Colonic mucosa (tissue), 4 donors: ENCODE measurements at regions not wholly inside any gene's neighbourhood (a gene's known extent, or its start where the extent isn't known, plus 50 kb on each side); places are given as distances from the start of the nearest gene placed in this dataset.

Experiments used
- DNase-seq: peaks from one replicate; pipeline ENCODE4 v3.0.0-alpha.2; 2020
- H3K27ac ChIP-seq: fragments of 200-600 bp; one replicate; pipeline ENCODE4 v1.8.0; 2021
- H3K27me3 ChIP-seq: fragments of 200-600 bp; one replicate; pipeline ENCODE4 v1.8.0; 2021
- H3K36me3 ChIP-seq: fragments of 200-600 bp; one replicate; pipeline ENCODE4 v1.8.0; 2021
- H3K4me1 ChIP-seq: fragments of 200-600 bp; one replicate; pipeline ENCODE4 v1.8.0; 2021; ENCODE audit warnings: mild to moderate bottlenecking
- H3K4me3 ChIP-seq: fragments of 200-600 bp; one replicate; pipeline ENCODE4 v1.8.0; 2021
- H3K9ac ChIP-seq, 2 donors: one replicate each; pipeline ENCODE4 v1.7.0; 2013; ENCODE audit warnings: control low read depth in 2 of 2, low read depth in 2 of 2, low read length in 2 of 2
- H3K9me3 ChIP-seq: fragments of 200-600 bp; one replicate; pipeline ENCODE4 v1.8.0; 2021
- intact Hi-C: fragments of 100-400 bp; cut with DNase I; formaldehyde crosslinking; loops from one replicate; pipeline ENCODE4 v1.14.1; 2022
- TF ChIP-seq, protein P1 (sequence below): fragments of 200-600 bp; IDR thresholded peaks from one replicate; pipeline ENCODE4 v1.8.0; 2022; ENCODE audit warnings: antibody characterized with exemption, mild to moderate bottlenecking
- donor health status: healthy.
- donor health status: DM: no; HTN: no; CAD: no.
- donor health status: DM: no; HTN: no; CAD: no.

DNA sequence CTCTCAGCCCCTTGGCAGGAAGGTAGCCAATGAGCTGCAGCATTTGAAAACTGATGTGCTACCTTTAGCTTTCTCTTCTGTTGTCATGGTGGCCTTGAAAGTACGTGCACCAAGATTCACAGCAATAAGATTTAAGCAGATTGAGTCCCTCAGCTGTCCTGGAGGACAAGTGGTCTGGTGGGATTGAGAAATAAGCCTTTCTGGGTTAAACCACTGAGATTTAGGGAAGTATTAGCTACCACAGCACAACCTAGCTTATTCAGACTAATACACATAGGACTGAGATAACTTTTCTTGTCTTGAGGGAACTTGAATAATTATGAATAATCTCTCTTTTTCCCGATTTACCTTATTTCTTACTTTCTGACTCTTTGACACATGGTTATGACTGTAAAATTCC, 324.0 kb downstream of the PTEN start:
- TF ChIP-seq, protein P1, sequence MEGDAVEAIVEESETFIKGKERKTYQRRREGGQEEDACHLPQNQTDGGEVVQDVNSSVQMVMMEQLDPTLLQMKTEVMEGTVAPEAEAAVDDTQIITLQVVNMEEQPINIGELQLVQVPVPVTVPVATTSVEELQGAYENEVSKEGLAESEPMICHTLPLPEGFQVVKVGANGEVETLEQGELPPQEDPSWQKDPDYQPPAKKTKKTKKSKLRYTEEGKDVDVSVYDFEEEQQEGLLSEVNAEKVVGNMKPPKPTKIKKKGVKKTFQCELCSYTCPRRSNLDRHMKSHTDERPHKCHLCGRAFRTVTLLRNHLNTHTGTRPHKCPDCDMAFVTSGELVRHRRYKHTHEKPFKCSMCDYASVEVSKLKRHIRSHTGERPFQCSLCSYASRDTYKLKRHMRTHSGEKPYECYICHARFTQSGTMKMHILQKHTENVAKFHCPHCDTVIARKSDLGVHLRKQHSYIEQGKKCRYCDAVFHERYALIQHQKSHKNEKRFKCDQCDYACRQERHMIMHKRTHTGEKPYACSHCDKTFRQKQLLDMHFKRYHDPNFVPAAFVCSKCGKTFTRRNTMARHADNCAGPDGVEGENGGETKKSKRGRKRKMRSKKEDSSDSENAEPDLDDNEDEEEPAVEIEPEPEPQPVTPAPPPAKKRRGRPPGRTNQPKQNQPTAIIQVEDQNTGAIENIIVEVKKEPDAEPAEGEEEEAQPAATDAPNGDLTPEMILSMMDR, result no peak
- intact Hi-C loops, result no loop called here

DNA sequence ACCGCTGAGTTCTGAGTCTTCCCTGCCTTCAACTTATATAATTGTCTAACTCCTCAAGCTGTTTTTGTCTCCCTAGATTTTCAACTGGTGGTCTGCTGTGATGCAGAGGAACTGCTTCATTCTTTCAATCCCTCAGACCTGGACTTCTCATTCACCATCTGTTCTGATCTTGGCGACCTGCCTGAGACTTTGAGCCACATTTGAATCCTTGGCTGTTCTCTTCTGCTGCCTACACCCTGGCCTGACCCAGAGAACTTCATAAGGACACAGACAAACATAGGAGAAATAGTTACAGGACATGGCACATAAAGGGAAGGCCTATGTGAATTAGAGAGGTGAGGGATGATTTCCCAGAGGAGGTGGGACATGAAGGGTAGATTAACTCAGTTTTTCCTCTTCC, 326.7 kb downstream of the PTEN start:
- no peak for DNase-seq
- Histone ChIP-seq H3K9ac (no peak overlapping the region), H3K4me1 (no peaks in the 10 kb centered on the region), H3K9me3 (no peaks in the 10 kb centered on the region), H3K27ac (no peak overlapping the region), H3K27me3 (no peaks in the 10 kb centered on the region), H3K36me3 (no peaks in the 10 kb centered on the region), H3K4me3 (no peak overlapping the region)
- TF ChIP-seq, protein P1, result no peak
- intact Hi-C loops, result no loop called here

More for the DNA sequence above, 324.0 kb downstream of the PTEN start:
- Histone ChIP-seq H3K9ac (no peak overlapping the region), H3K4me3 (no peak overlapping the region), H3K4me1 (no peaks in the 10 kb centered on the region), H3K27ac (no peak overlapping the region), H3K36me3 (no peaks in the 10 kb centered on the region), H3K9me3 (no peaks in the 10 kb centered on the region), H3K27me3 (no peaks in the 10 kb centered on the region)
- DNase-seq, result no peak

DNA sequence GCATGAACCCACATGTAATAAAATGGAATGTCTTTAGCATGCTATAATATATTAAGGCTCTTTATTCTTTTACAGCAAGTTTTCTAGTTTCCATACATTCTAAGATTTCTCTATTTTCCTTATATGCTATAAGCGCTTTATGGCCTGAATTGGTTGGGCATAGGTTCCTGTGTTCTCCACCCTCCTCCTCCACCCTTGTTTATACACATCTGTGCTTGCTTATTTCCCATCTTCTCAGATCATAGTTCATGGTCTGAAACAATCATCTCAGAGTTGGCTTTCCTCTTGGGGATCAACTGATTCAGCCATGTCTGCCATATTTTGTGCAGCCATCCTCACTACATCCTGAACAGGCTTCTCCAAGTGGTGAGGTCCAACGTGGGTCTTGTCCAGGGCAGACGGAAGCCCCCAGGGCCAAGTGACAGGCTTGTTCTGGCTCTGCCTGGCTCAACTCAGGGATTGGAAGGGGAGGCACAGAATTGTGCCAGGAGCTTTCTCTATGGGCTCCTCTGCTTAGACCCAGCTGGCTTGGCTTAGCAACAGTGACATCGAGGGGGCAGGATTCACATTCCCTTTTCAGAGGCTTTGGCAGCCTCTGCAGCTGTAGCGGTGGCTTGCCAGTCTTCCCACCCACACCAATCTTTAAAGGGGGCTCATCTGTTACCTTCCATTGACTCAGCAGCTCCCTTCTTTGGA, 327.3 kb downstream of the PTEN start:
- DNase-seq, result no peak
- Histone ChIP-seq H3K27me3 (no peaks in the 10 kb centered on the region), H3K9me3 (no peaks in the 10 kb centered on the region), H3K36me3 (no peaks in the 10 kb centered on the region), H3K9ac (no peak overlapping the region), H3K4me3 (no peak overlapping the region), H3K27ac (no peak overlapping the region), H3K4me1 (no peaks in the 10 kb centered on the region)
- intact Hi-C loops, result no loop called here
- TF ChIP-seq, protein P1, result no peak

DNA sequence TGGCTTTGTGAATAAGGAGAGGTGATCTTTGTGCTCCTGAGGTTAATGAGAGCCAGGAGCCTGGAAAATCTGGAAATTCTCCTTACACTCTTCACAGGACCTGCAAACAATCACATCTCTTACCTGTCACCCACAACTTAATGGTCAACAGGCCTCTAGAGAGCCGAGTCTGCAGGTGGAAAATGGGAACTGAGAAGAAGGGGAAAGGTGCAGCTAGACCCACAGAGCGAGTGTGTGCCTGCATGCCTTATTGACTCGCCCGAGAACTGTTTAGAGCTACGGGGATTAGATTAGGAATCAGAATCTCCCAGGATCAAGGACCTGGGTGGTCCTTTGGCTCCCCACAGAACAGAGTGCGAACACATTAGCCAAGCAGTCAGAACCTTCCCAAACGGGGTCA, 329.6 kb downstream of the PTEN start:
- TF ChIP-seq, protein P1, result no peak
- no peak overlapping the region for H3K9ac ChIP-seq
- intact Hi-C loops, result no loop called here
- H3K36me3 ChIP-seq, result no peaks in the 10 kb centered on the region
- DNase-seq, result no peak
- no peaks in the 10 kb centered on the region for H3K27me3 ChIP-seq
- no peak overlapping the region for H3K4me3 ChIP-seq
- H3K9me3 ChIP-seq, result no peaks in the 10 kb centered on the region
- H3K27ac ChIP-seq, result no peak overlapping the region
- no peaks in the 10 kb centered on the region for H3K4me1 ChIP-seq

DNA sequence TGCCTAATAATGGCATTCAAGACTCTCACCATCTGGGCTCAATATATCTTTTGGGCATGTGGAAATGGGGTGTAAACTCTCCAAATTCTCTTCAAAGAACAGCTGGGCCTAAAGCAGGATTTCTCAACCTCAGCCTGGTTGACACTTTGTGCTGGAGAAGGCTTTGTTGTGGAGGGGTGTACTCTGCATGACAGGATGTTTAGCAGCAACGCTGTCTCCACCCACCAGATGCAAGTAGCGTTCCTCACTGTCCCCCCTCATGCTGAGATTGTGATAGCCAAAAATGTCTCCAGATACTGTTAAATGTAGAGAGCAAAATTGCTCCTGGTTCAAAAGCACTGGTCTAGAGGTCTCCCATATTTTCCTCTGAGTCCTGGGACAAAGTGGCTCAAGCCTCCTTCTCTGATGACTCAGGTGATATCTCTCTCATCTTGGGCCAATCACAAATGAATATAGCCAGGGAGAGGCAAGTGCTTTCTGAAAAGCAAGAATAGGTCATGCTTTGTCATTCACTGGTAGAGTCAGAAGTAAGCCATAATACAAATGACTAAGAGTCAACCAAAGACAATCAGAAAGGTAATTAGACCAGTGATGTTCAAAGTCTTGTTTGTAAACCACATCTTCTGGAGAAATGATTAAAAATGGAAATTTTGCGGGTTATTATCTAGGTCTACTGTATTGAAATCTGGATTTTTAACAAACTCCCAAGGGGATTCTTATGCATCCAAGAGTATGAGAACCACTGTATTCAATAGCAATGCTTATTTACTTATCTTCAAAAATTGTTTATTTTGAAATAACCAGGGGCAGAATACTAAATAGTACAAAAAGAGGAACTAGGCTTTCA, 330.8 kb downstream of the PTEN start:
- Histone ChIP-seq H3K9me3 (no peaks in the 10 kb centered on the region), H3K4me1 (no peaks in the 10 kb centered on the region), H3K27ac (no peak overlapping the region), H3K27me3 (no peaks in the 10 kb centered on the region), H3K4me3 (no peak overlapping the region), H3K36me3 (no peaks in the 10 kb centered on the region), H3K9ac (no peak overlapping the region)
- DNase-seq, result no peak
- intact Hi-C loops, result no loop called here
- TF ChIP-seq, protein P1, result no peak
